Tibial nerve (tissue), 4 donors: ENCODE measurements at regions not wholly inside any gene's neighbourhood (a gene's known extent, or its start where the extent isn't known, plus 50 kb on each side); places are given as distances from the start of the nearest gene placed in this dataset.

Experiments
- DNase-seq, 2 donors: peaks; one replicate each; pipeline ENCODE4 v3.0.0-alpha.2; 2019; ENCODE audit warnings: low spot score in 2 of 2
- H3K27ac ChIP-seq, 4 donors: fragments of 200-600 bp; sonication (generic) in 3 of 4; one replicate each; pipeline ENCODE4 v1.5.1; 2017 to 2019; ENCODE audit warnings: mild to moderate bottlenecking in 1 of 4
- H3K27me3 ChIP-seq, 2 donors: fragments of 200-600 bp; sonication (generic) in 1 of 2; one replicate each; pipeline versions ENCODE4 v1.5.1 to v1.6.0; 2017 to 2019
- H3K36me3 ChIP-seq, 3 donors: fragments of 200-600 bp; sonication (generic); one replicate each; pipeline ENCODE4 v1.5.1; 2018 to 2019
- H3K4me1 ChIP-seq, 4 donors: fragments of 200-600 bp; sonication (generic) in 3 of 4; one replicate each; pipeline ENCODE4 v1.5.1; 2017 to 2019
- H3K4me3 ChIP-seq, 4 donors: fragments of 200-600 bp; sonication (generic) in 3 of 4; one replicate each; pipeline ENCODE4 v1.5.1; 2017 to 2019; ENCODE audit warnings: mild to moderate bottlenecking in 1 of 4, moderate library complexity in 1 of 4
- H3K9me3 ChIP-seq, 4 donors: fragments of 200-600 bp; sonication (generic) in 3 of 4; one replicate each; pipeline ENCODE4 v1.5.1; 2017 to 2019
- EP300 ChIP-seq, 2 donors: sonication (generic); formaldehyde crosslinking; IDR thresholded peaks; one replicate each; pipeline ENCODE4 v1.6.1; 2017; ENCODE audit warnings: antibody characterized with exemption in 2 of 2, mild to moderate bottlenecking in 1 of 2
- POLR2A ChIP-seq, 2 donors: fragments of 450-650 bp; IDR thresholded peaks; one replicate each; pipeline ENCODE4 v1.6.1; 2017; ENCODE audit warnings: antibody characterized with exemption in 2 of 2, mild to moderate bottlenecking in 2 of 2, moderate library complexity in 2 of 2
- WGBS, 2 donors: methylation state at CpG; one replicate each; pipeline ENCODE4 v1.1.5; 2018; 5-methylcytosine and 5-hydroxymethylcytosine counted together
- TF ChIP-seq, protein P1 (sequence below), 5 experiments: fragments of 200-600 bp in 3 of 5; fragments of 450-650 bp in 2 of 5; sonication (generic) in 3 of 5; IDR thresholded peaks; one replicate each; pipeline ENCODE4 v1.5.1; 2016 to 2019; ENCODE audit warnings: antibody characterized with exemption in 5 of 5, mild to moderate bottlenecking in 3 of 5, moderate library complexity in 2 of 5

DNA sequence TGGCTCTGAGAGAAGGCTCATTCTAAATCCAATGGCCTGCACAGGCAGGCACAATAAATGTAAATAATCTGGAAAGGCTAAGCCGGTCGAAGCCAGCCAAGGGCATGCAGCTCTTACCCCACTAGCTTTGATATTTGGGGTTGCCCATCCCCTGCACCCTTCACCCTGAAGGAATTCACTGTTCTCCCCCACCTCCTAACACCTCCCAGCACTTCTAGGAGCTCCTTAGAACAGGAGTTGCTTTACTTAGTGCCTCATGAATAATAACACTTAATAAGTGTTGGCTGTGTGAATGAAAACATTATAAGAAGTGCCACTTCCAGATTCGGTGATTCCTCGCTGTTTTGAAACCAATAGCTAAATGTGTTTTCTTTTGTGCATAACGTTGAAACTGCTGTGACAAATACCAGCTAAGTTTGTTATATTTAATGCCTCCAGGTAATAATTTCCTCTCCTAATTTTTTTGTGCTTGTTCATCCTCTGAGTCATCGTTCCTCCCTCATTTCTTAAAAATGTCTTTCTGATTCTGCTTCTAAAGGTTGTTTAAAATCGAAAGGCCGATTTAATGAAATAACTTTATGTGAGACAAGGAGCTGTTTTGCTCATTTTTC lies 458.8 kb downstream of the METTL4 start:
- Histone ChIP-seq H3K27ac (no peak overlapping the region), H3K27me3 (no peaks in the 10 kb centered on the region), H3K36me3 (no peaks in the 10 kb centered on the region), H3K4me3 (no peak overlapping the region), H3K9me3 (no peaks in the 10 kb centered on the region), H3K4me1 (peaks cover 0 to 5% (median 0%) of the 10 kb centered on the region in 4 donors)
- 53 to 54% methylated on average over 8 of the region's 8 CpGs for WGBS, 2 donors
- DNase-seq, result no peak
- no peak for TF ChIP-seq EP300 (IDR thresholded peaks at IDR 0.05)

DNA sequence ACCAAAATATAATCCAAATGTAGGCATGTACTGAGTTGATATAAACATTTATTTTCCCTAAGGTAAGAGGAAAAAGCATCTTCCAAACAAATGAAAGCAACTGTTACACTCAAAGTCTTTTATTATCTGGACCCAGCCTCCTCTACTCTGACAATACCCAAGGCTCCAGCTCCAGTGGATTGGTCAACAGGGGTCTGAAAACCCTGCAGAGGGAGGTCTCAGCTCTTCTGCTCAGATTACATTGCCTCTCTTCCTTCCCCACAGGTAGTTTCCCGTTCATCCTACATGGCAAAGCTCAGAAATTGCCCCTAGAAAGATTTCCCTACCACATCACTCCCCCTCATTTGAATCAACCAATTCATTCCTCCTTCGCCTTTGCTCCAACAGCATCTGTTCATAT lies 457.0 kb downstream of the METTL4 start:
- Histone ChIP-seq H3K27me3 (no peaks in the 10 kb centered on the region), H3K4me1 (peaks cover 0 to 5% (median 0%) of the 10 kb centered on the region in 4 donors), H3K9me3 (no peaks in the 10 kb centered on the region), H3K36me3 (no peaks in the 10 kb centered on the region), H3K4me3 (no peak overlapping the region), H3K27ac (no peak overlapping the region)
- TF ChIP-seq EP300 (IDR thresholded peaks at IDR 0.05) (no peak), POLR2A (IDR thresholded peaks at IDR 0.05) (no peak)
- TF ChIP-seq, protein P1, sequence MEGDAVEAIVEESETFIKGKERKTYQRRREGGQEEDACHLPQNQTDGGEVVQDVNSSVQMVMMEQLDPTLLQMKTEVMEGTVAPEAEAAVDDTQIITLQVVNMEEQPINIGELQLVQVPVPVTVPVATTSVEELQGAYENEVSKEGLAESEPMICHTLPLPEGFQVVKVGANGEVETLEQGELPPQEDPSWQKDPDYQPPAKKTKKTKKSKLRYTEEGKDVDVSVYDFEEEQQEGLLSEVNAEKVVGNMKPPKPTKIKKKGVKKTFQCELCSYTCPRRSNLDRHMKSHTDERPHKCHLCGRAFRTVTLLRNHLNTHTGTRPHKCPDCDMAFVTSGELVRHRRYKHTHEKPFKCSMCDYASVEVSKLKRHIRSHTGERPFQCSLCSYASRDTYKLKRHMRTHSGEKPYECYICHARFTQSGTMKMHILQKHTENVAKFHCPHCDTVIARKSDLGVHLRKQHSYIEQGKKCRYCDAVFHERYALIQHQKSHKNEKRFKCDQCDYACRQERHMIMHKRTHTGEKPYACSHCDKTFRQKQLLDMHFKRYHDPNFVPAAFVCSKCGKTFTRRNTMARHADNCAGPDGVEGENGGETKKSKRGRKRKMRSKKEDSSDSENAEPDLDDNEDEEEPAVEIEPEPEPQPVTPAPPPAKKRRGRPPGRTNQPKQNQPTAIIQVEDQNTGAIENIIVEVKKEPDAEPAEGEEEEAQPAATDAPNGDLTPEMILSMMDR (IDR thresholded peaks at IDR 0.05), result no peak
- 33 to 42% methylated on average over 2 of the region's 2 CpGs for WGBS, 2 donors
- DNase-seq, result no peak

DNA sequence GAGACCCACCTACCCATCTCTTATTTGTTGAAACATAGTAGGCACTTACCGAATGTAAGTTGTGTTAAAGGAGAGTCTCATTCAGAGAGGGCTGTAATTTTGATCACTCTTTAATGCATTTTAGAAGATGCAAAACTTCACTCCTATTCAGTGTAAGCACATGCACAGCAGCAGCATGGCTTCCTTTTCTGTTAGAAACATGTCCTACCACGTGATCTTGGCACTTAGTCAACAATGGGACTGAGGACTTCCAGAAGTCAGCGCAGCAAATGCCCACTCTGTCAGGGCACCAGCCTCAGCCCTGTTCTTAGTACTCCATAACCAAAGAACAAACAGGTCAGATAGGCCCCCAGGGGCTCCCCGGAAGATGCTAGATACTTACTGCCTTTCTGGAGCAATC lies 456.5 kb downstream of the METTL4 start:
- 51 to 62% methylated on average over 4 of the region's 4 CpGs for WGBS, 2 donors
- DNase-seq, result no peak
- TF ChIP-seq, protein P1 (IDR thresholded peaks at IDR 0.05), result no peak
- no peak for TF ChIP-seq POLR2A (IDR thresholded peaks at IDR 0.05)
- TF ChIP-seq EP300 (IDR thresholded peaks at IDR 0.05), result no peak
- Histone ChIP-seq H3K27me3 (no peaks in the 10 kb centered on the region), H3K9me3 (no peaks in the 10 kb centered on the region), H3K27ac (no peak overlapping the region), H3K36me3 (no peaks in the 10 kb centered on the region), H3K4me1 (peaks cover 0 to 5% (median 0%) of the 10 kb centered on the region in 4 donors), H3K4me3 (no peak overlapping the region)

DNA sequence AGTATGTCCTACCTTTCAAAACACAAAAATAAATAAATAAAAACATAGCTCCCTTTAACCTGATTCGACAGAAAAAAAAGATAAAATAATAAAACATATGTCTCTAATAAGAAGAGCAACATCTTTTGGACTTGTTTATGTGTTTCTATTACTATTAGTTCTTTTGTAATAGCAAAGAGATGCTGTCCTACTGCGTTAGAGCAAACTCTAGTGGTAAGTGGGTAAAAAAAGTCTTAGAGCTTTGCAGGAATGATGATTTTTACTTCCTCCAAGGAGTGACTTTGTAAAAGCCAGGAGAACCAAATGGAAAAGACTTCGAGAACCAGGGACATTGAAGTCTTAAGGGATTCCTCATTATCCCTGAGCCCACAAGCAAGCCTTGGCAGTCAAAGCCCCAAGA lies 450.1 kb downstream of the METTL4 start:
- Histone ChIP-seq H3K36me3 (no peaks in the 10 kb centered on the region), H3K4me3 (no peak overlapping the region), H3K4me1 (no peaks in the 10 kb centered on the region), H3K27me3 (no peaks in the 10 kb centered on the region), H3K9me3 (no peaks in the 10 kb centered on the region), H3K27ac (no peak overlapping the region)
- no peak for DNase-seq
- 45 to 46% methylated on average over 3 of the region's 3 CpGs for WGBS, 2 donors
- TF ChIP-seq, protein P1 (IDR thresholded peaks at IDR 0.05), result no peak
- TF ChIP-seq EP300 (IDR thresholded peaks at IDR 0.05) (no peak), POLR2A (IDR thresholded peaks at IDR 0.05) (no peak)

DNA sequence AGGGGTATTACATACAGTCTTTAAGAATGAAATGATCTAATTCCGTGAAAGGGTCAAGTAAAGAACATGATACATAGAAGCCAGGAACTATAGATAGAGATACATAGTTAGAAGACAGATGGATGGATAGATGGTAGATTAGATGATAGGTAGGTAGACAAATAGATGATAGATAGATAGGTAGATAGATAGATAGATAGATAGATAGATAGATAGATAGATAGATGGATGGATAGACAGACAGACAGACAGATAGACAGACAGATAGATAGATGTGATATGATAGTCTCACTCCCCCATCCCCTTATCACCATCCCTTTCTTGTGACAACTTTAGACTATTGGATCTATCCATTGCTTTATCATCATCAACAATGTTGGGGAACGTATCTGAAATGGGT lies 448.2 kb downstream of the METTL4 start:
- Histone ChIP-seq H3K4me1 (no peaks in the 10 kb centered on the region), H3K9me3 (no peaks in the 10 kb centered on the region), H3K36me3 (no peaks in the 10 kb centered on the region), H3K4me3 (no peak overlapping the region), H3K27me3 (no peaks in the 10 kb centered on the region), H3K27ac (no peak overlapping the region)
- TF ChIP-seq, protein P1 (IDR thresholded peaks at IDR 0.05), result no peak
- TF ChIP-seq EP300 (IDR thresholded peaks at IDR 0.05), result no peak
- no peak for DNase-seq
- WGBS, 2 donors, result 90 to 95% methylated on average over 2 of the region's 2 CpGs

DNA sequence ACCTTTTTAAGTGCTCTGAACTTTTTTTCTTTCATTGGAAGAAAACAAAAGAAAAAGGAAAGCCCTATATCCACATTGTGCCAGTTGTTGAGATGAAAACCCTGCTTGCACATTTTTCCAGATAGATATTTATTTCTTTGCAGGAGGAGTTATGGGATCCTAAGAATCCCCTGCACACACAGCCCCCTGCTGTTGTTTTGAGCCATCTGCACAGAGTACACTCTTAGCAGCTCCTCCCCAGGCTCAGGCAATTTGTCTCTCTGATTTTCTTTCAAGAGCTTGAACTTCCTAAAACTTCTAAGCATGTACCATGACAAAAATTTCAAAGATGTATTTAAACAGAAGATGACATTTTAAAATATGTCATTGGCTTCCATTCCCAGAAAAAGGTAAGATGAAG lies 436.9 kb downstream of the METTL4 start:
- TF ChIP-seq, protein P1 (IDR thresholded peaks at IDR 0.05), result no peak
- no peak for TF ChIP-seq EP300 (IDR thresholded peaks at IDR 0.05)
- no peak for TF ChIP-seq POLR2A (IDR thresholded peaks at IDR 0.05)
- Histone ChIP-seq H3K9me3 (no peaks in the 10 kb centered on the region), H3K4me1 (no peaks in the 10 kb centered on the region), H3K4me3 (no peak overlapping the region), H3K36me3 (no peaks in the 10 kb centered on the region), H3K27me3 (no peaks in the 10 kb centered on the region), H3K27ac (no peak overlapping the region)
- no peak for DNase-seq
